ENCODE measurements at regions not wholly inside any gene's neighbourhood (a gene's known extent, or its start where the extent isn't known, plus 50 kb on each side); places are given as distances from the start of the nearest gene placed in this dataset.
"Not testable (repeated sequence)": the region's sequence is repeated elsewhere in the genome, so short reads cannot be mapped to it uniquely, and the experiment has no call there.

- Histone ChIP-seq H3K4me2 (no peak overlapping the region), H3K9me2 (replicated peaks; ENCODE audit: insufficient read depth) (no peaks in the 10 kb centered on the region), H3K9me3 (ENCODE audit: low read depth) (peaks cover 3% of the 10 kb centered on the region), H3K27ac (no peak overlapping the region), H3K4me1 (ENCODE audit: insufficient read depth) (no peaks in the 10 kb centered on the region), H4K20me1 (ENCODE audit: insufficient read depth, poor library complexity, severe bottlenecking) (no peaks in the 10 kb centered on the region), H2AFZ (no peak overlapping the region), H3K79me2 (no peaks in the 10 kb centered on the region), H3K27me3 (no peaks in the 10 kb centered on the region), H3K36me3 (replicated peaks; ENCODE audit: insufficient read depth, low read depth) (no peaks in the 10 kb centered on the region), H3K4me3 (no peak overlapping the region)
- WGBS (ENCODE audit: low lambda C conversion rate, missing lambda C conversion rate) = 0% methylated on average over 1 of the region's 1 CpG
- DNase-seq (ENCODE audit: low spot score) = peak; percentile 42
- TF ChIP-seq EZH2 (IDR thresholded peaks at IDR 0.05; ENCODE audit: borderline replicate concordance) (no peak), CTCF (IDR thresholded peaks at IDR 0.05; ENCODE audit: poor library complexity) (peak; percentile 70), EZH2phosphoT487 (IDR thresholded peaks at IDR 0.05; ENCODE audit: low read depth, severe bottlenecking, unreplicated experiment) (no peak)
Observed at GRCh38 chr11:7143908-7144307, 55.1 kb downstream of the RBMXL2 start.

GRCh38 chr11:7150104-7150503, 61.3 kb downstream of the RBMXL2 start:
- not testable (repeated sequence) for H3K27ac ChIP-seq
- WGBS (ENCODE audit: low lambda C conversion rate, missing lambda C conversion rate) = 99% methylated on average over 4 of the region's 4 CpGs

GRCh38 chr11:7154881-7155361, 66.1 kb downstream of the RBMXL2 start:
- DNase-seq (ENCODE audit: low spot score) = peak; percentile 11
- H3K27ac ChIP-seq = no peak overlapping the region
- 64% methylated on average over 2 of the region's 2 CpGs for WGBS (ENCODE audit: low lambda C conversion rate, missing lambda C conversion rate)
- H3K36me3 ChIP-seq (replicated peaks; ENCODE audit: insufficient read depth, low read depth) = no peaks in the 10 kb centered on the region
- H3K4me3 ChIP-seq = no peak overlapping the region
- peaks cover 1% of the 10 kb centered on the region for H3K9me3 ChIP-seq (ENCODE audit: low read depth)
- H4K20me1 ChIP-seq (ENCODE audit: insufficient read depth, poor library complexity, severe bottlenecking) = no peaks in the 10 kb centered on the region
- H3K79me2 ChIP-seq = no peaks in the 10 kb centered on the region
- H3K9me2 ChIP-seq (replicated peaks; ENCODE audit: insufficient read depth) = no peaks in the 10 kb centered on the region
- H3K27me3 ChIP-seq = no peaks in the 10 kb centered on the region
- H3K4me2 ChIP-seq = no peak overlapping the region
- H2AFZ ChIP-seq = no peak overlapping the region
- no peak for TF ChIP-seq EZH2phosphoT487 (IDR thresholded peaks at IDR 0.05; ENCODE audit: low read depth, severe bottlenecking, unreplicated experiment)
- no peak for TF ChIP-seq EZH2 (IDR thresholded peaks at IDR 0.05; ENCODE audit: borderline replicate concordance)
- no peak for TF ChIP-seq CTCF (IDR thresholded peaks at IDR 0.05; ENCODE audit: poor library complexity)
- H3K4me1 ChIP-seq (ENCODE audit: insufficient read depth) = no peaks in the 10 kb centered on the region

More at GRCh38 chr11:7150104-7150503, 61.3 kb downstream of the RBMXL2 start:
- H3K4me2 ChIP-seq; H3K79me2 ChIP-seq; H3K36me3 ChIP-seq (replicated peaks; ENCODE audit: insufficient read depth, low read depth); H3K4me3 ChIP-seq; H3K27me3 ChIP-seq; DNase-seq (ENCODE audit: low spot score); H3K9me2 ChIP-seq (replicated peaks; ENCODE audit: insufficient read depth); H4K20me1 ChIP-seq (ENCODE audit: insufficient read depth, poor library complexity, severe bottlenecking); H3K4me1 ChIP-seq (ENCODE audit: insufficient read depth); H3K9me3 ChIP-seq (ENCODE audit: low read depth); H2AFZ ChIP-seq: not testable (repeated sequence)

- Histone ChIP-seq H3K4me2 (no peak overlapping the region), H2AFZ (no peak overlapping the region), H3K4me1 (ENCODE audit: insufficient read depth) (peaks cover 3% of the 10 kb centered on the region), H3K9me3 (ENCODE audit: low read depth) (no peaks in the 10 kb centered on the region), H3K27ac (no peak overlapping the region), H3K36me3 (replicated peaks; ENCODE audit: insufficient read depth, low read depth) (no peaks in the 10 kb centered on the region), H3K9me2 (replicated peaks; ENCODE audit: insufficient read depth) (no peaks in the 10 kb centered on the region), H4K20me1 (ENCODE audit: insufficient read depth, poor library complexity, severe bottlenecking) (no peaks in the 10 kb centered on the region), H3K79me2 (no peaks in the 10 kb centered on the region), H3K27me3 (no peaks in the 10 kb centered on the region), H3K4me3 (no peak overlapping the region)
- DNase-seq (ENCODE audit: low spot score) = no peak
- TF ChIP-seq EZH2 (IDR thresholded peaks at IDR 0.05; ENCODE audit: borderline replicate concordance) (no peak), EZH2phosphoT487 (IDR thresholded peaks at IDR 0.05; ENCODE audit: low read depth, severe bottlenecking, unreplicated experiment) (no peak), CTCF (IDR thresholded peaks at IDR 0.05; ENCODE audit: poor library complexity) (no peak)
- WGBS (ENCODE audit: low lambda C conversion rate, missing lambda C conversion rate) = 46% methylated on average over 3 of the region's 3 CpGs
Observed at GRCh38 chr11:7160814-7161489, 72.2 kb downstream of the RBMXL2 start.
